HG03558 (cell line): ENCODE measurements at regions not wholly inside any gene's neighbourhood (a gene's known extent, or its start where the extent isn't known, plus 50 kb on each side); places are given as distances from the start of the nearest gene placed in this dataset.
"Not testable (repeated sequence)": the region's sequence is repeated elsewhere in the genome, so short reads cannot be mapped to it uniquely, and the experiment has no call there.

Experiments used
- ATAC-seq: cut with Tn5 transposase; IDR thresholded peaks from one replicate; pipeline ENCODE4 v1.9.1; 2021; ENCODE audit warnings: moderate number of reproducible peaks; ENCODE audit not compliant: unreplicated experiment; ENCODE audit errors: extremely low read depth

DNA sequence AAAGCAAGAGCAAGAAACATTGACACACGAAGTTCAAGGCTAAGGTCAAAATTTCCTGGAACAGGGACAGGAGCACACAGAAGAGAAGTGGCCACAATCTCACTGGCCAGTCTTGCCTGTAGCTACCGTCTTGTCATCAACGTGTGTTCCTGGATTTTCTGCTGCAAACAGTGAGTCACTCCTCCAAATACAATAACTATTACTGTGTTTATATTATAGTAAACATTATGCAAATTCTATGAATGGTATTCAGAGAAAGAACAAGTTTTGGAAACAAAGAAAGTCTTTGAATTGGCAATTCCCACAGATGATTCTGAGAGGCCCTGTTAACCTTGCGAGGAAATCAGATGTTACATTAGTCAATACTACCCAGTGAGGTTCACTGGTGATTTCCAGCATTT is 220.5 kb downstream of the FAM43A start:
- ATAC-seq = no peak

DNA sequence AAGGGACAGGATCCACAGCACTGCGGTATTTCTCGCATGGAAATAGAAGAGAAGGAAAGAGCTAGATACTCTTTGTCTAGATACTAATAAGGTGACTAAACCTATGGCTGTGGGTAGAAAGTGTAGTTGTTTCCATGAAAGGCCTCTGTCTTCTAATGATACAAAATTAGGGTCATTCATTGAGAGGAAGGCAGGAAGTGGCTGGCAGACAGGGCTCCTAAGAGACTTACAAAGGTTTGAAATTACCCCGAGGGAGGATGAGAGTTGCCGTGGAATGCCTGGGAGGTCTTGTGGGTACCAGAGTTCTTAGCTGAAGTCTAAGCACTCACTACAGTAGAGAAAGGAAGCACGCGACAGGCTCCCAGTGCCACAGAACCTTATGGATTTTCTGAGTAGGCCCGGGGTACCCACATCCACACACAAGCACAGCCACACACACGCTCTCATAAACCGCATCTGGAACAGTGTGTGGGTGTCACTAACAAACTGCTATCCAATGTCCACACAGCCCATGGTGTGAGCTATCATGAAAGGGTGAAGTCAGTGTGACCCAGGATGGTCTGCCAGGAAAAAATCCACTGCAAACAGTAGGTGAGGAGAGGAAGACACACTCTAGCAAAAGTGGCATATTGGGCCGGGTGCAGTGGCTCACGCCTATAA is 221.4 kb downstream of the FAM43A start:
- ATAC-seq = no peak

- no peak for ATAC-seq
Measured at GRCh38 chr3:194907811-194908210, 222.1 kb downstream of the FAM43A start.

- no peak for ATAC-seq
Measured at GRCh38 chr3:194908496-194908895, 222.8 kb downstream of the FAM43A start.

DNA sequence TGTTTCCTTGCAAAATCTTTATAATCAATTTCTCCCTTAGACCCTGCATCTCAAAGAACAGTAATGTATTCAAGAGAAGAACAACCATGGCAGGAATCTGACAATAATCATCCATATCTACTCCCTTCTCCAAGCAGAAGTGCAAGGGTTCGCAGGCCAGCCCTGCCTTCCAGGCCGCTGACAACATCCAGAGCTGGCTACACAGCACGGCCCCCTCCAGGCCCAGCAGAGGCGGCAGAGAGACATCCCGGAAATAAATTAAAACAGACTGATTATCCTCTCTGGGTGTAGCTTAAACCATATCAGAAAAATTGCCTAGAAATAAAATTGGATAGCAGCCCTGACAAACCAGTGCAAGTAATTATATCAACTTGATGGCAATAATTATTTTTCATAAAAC is 223.3 kb downstream of the FAM43A start:
- ATAC-seq = no peak

DNA sequence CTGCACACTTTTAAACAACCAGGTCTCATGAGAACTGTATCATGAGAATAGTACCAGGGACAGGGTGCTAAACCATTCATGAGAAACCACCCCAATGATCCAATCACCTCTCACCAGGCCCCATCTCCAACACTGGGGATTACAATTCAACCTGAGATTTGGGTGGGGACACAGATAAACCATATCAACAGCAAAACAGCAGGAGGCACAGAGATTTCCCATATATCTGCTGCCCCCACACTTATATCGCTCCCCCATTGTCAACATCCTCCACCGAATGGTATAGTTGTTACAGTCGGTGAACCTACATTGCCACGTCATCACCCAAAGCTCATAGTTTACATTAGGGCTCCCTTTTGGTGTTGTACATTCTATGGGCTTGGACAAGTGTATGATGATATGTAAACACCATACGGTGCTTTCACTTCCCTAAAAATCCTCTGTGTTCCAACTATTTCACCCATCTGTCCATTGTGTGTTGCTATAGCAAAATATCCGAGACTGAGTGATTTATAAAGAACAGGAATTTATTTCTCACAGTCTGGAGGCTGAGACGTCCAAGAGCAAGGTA is 224.8 kb downstream of the FAM43A start:
- no peak for ATAC-seq

DNA sequence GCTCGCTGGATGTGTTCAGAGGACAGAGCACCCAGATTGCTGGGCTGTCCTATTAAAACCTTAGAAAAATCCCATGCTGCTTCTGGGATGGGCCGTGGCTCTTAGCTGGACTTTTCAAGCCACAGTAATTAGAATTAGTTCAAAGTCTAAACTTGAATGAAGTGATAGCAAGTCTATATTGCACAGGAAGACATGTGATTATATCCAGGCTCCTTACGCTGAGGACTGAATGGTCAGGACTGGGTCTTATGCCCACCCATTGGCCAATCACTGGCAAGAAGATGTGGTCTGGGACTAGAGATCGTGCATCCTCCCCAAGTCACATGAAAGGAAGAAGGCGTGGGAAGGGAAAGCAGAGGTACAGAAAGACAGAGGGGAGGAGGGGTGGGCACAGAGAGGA is 227.6 kb downstream of the FAM43A start:
- ATAC-seq = no peak

DNA sequence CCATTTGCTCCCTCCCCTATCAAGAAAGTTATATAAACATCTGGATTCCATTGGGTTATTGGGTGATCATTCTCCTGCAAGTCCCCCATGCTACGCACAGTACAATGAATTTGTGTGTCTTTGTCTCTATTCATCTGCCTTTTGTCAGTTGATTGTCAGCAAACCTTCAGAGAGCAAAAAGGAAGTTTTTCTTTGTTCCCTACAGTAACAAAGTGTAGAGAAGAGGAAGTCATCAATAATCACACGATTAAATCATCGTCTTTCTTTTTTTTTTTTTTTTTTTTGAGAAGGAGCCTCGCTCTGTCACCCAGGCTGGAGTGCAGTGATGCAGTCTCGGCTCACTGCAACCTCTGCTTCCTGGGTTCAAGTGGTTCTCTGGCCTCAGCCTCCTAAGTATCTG is 239.2 kb downstream of the FAM43A start:
- not testable (repeated sequence) for ATAC-seq

GRCh38 chr3:194925614-194926013 is 239.9 kb downstream of the FAM43A start:
- ATAC-seq = no peak

DNA sequence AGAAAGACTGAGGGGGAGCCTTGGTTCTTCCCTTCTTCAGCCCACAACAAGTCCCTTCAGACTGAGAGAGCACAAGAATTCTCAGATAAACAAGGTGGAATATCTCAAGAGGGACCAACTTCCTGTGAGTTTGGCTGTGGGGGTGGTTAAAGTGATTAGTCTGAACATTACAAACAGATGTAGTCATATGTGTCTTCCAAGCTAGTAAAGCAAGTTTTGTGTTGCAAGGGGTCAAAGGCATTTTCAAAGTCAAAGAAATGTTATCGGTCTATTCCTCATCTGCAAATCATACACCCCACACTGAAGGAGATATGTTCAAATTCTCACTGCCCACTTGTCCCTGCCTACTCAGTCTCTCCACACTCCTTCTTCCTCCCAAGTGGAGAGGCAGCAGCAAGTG is 242.5 kb downstream of the FAM43A start:
- no peak for ATAC-seq

GRCh38 chr3:194928831-194929577 is 243.3 kb downstream of the FAM43A start:
- ATAC-seq = no peak

DNA sequence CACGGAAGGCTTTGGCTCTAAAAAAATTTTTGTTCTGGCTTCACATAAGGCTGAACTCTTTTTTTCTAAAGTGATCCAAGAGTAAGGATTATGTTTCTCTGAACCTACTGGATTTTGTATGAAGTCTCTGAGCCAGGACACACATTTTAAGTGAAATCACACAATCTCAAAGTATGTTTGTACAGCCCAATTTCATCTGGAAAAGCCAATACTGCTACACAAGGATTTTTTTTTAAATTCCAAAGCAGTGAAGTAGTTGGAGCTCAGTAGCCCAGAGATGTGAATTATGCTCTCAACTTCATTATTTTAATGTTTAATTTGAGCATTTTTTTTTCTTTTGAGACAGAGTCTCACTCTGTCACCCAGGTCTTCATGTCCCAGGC is 243.9 kb downstream of the FAM43A start:
- ATAC-seq = no peak

- ATAC-seq = no peak
Measured at GRCh38 chr3:194930377-194931204, 244.9 kb downstream of the FAM43A start.

DNA sequence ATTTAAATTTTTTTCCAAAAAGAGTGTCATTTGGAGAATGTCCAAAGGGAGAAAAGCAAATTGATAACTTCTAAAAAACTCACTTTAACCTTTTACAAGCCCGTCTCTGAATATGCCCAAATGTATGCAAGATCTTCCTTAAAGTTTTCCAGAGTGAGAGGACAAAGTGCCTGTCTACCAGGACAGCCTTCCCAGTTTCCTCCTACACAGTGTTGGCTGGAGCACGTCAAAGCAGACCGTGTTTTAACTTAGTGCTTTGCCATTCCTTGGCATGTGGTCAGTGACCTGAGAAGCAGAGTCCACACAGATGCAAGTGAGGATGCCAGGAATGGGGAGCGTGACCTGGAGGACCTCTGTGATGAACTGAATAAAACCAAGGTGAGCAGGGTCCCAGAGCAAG is 245.7 kb downstream of the FAM43A start:
- ATAC-seq = no peak

GRCh38 chr3:194931865-194932264 is 246.2 kb downstream of the FAM43A start:
- no peak for ATAC-seq

- ATAC-seq = no peak
Measured at GRCh38 chr3:194933465-194933864, 247.8 kb downstream of the FAM43A start.

DNA sequence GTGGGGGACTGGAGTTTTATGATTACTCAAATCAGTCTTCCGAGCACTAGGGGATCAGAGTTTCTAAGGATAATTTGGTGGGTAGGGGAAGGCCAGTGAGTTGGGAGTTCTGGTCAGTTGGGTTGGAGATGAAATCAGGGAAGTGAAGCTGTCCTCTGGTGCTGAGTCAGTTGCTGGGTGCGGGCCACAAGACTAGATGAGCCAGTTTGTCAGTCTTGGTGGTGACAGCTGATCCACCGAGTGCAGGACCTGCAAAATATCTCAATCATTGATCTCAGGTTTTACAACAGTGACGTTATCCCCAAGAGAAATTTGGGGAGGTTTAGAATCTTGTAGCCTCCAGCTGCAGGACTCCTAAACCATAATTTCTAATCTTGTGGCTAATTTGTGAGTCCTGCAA is 249.4 kb downstream of the FAM43A start:
- ATAC-seq = no peak

- no peak for ATAC-seq
Measured at GRCh38 chr3:194935632-194936470, 250.2 kb downstream of the FAM43A start.

DNA sequence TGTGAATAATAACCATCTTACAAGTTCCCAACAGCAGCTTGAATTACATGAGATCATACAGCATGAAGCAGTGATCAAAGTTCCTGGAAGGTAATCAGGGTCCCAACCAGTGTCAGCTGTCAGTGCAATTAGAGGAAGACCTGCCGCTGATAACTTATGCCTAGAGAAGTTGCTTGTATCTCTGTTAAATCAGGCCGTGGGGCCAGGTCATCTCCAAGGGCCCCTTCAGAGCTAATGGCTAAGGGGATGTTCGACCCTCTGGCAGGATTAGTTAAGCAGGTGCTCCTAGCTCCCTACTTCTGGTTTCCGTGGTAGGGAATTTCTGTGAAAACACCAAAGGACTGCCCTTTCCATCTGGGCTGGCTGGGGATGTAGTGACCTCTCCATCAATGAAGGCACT is 251.0 kb downstream of the FAM43A start:
- no peak for ATAC-seq

DNA sequence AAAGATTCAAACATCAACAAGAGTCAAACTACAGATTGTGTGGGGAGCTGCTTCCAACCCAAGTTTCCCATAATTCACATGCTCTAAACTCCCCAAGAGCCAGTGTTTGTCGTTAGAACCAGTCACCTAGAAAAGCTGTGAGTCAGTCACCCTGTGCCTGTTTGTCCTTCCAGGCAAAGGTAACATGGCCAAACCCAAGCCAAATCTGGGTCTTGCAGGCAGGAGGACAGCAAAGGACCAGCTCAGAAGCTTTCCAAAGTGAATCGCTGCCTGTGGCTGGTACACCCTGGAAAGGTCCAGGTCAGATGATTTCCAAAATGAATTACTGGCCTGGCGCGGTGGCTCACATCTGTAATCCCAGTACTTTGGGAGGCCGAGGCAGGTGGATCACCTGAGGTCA is 251.5 kb downstream of the FAM43A start:
- no peak for ATAC-seq
